Sigmoid colon (tissue), 6 donors: ENCODE measurements at regions not wholly inside any gene's neighbourhood (a gene's known extent, or its start where the extent isn't known, plus 50 kb on each side); places are given as distances from the start of the nearest gene placed in this dataset.
"Not testable (repeated sequence)": the region's sequence is repeated elsewhere in the genome, so short reads cannot be mapped to it uniquely, and the experiment has no call there.

ENCODE experiments used
- DNase-seq: peaks from one replicate; pipeline ENCODE4 v3.0.0-alpha.2; 2019
- H3K27ac ChIP-seq, 4 donors: fragments of 200-600 bp; sonication (generic); one replicate each; pipeline ENCODE4 v1.5.1; 2016 to 2019; ENCODE audit warnings: mild to moderate bottlenecking in 1 of 4
- H3K27me3 ChIP-seq, 3 donors: fragments of 200-600 bp; sonication (generic); one replicate each; pipeline ENCODE4 v1.5.1; 2019; ENCODE audit warnings: mild to moderate bottlenecking in 1 of 3
- H3K36me3 ChIP-seq, 4 donors: fragments of 200-600 bp; sonication (generic); one replicate each; pipeline ENCODE4 v1.5.1; 2016 to 2019
- H3K4me1 ChIP-seq, 4 donors: fragments of 200-600 bp; sonication (generic); one replicate each; pipeline ENCODE4 v1.5.1; 2017 to 2019
- H3K4me3 ChIP-seq, 4 donors: fragments of 200-600 bp; sonication (generic); one replicate each; pipeline ENCODE4 v1.5.1; 2017 to 2019; ENCODE audit warnings: mild to moderate bottlenecking in 2 of 4, moderate library complexity in 1 of 4
- H3K9me3 ChIP-seq, 4 donors: fragments of 200-600 bp in 3 of 4; sonication (generic) in 3 of 4; one replicate each; pipeline versions ENCODE4 v1.5.1 to v1.6.1; 2013 to 2019
- CTCF ChIP-seq, 4 experiments: fragments of 450-650 bp in 3 of 4; fragments of 200-600 bp in 1 of 4; IDR thresholded peaks; one replicate each; pipeline ENCODE4 v1.5.1; 2016 to 2019; ENCODE audit warnings: antibody characterized with exemption in 4 of 4, mild to moderate bottlenecking in 3 of 4, moderate library complexity in 2 of 4
- EP300 ChIP-seq, 4 donors: sonication (generic); formaldehyde crosslinking; IDR thresholded peaks; one replicate each; pipeline ENCODE4 v1.6.1; 2017; ENCODE audit warnings: antibody characterized with exemption in 4 of 4
- POLR2A ChIP-seq, 2 donors: fragments of 450-650 bp; IDR thresholded peaks; one replicate each; pipeline ENCODE4 v1.6.1; 2016; ENCODE audit warnings: antibody characterized with exemption in 2 of 2, mild to moderate bottlenecking in 2 of 2, moderate library complexity in 2 of 2
- POLR2AphosphoS5 ChIP-seq, 4 donors: sonication (generic); formaldehyde crosslinking; IDR thresholded peaks; one replicate each; pipeline ENCODE4 v1.6.1; 2017; ENCODE audit warnings: antibody characterized with exemption in 4 of 4
- WGBS, 2 donors: extraction: QIAGEN DNeasy Blood & Tissue Kit; methylation state at CpG; one replicate each; pipeline ENCODE4 v1.1.7; 2013; 5-methylcytosine and 5-hydroxymethylcytosine counted together
- intact Hi-C: fragments of 100-400 bp; cut with DNase I; formaldehyde crosslinking; loops from one replicate; pipeline ENCODE4 v1.15.1; 2023
- donor health status: healthy with polysubstance abuse.
- donor health status: healthy.

- no peak for DNase-seq
- H3K4me3 ChIP-seq, result no peak overlapping the region
- no peaks in the 10 kb centered on the region for H3K36me3 ChIP-seq
- H3K27ac ChIP-seq, result no peak overlapping the region
- peaks cover 0 to 14% (median 0%) of the 10 kb centered on the region in 3 donors for H3K27me3 ChIP-seq
- TF ChIP-seq POLR2A (IDR thresholded peaks at IDR 0.05) (no peak), EP300 (IDR thresholded peaks at IDR 0.05) (no peak), CTCF (IDR thresholded peaks at IDR 0.05) (no peak), POLR2AphosphoS5 (IDR thresholded peaks at IDR 0.05) (no peak)
- H3K4me1 ChIP-seq, result no peaks in the 10 kb centered on the region
- WGBS, 2 donors, result 59 to 70% methylated on average over 14 of the region's 14 CpGs
- intact Hi-C loops, result no loop called here
- no peaks in the 10 kb centered on the region for H3K9me3 ChIP-seq
These were observed 261.1 kb upstream of the RNF32 start for GRCh38 chr7:156379324-156380070.

DNA sequence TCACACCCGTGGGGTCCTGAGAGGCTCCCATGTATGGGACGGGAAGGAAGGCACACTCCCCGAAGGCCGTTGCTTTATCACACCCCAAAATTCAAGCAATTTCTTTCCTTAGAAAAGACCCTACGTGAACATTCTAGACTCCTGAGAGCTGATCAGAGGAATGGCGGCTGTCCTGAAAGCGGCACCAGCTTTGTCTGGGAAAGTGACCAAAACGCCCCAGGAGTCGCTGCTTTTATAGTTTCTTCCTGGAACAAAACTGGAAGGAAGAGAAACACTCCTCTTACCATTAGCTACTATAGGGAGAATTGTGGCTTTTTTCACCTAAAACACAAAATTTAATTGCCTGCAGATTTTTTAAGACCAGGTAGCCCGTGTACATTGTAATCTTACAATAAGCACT, 261.8 kb upstream of the RNF32 start:
- intact Hi-C loops, result no loop called here
- Histone ChIP-seq H3K27ac (no peak overlapping the region), H3K4me1 (no peaks in the 10 kb centered on the region), H3K27me3 (peaks cover 0 to 14% (median 0%) of the 10 kb centered on the region in 3 donors), H3K9me3 (no peaks in the 10 kb centered on the region), H3K36me3 (no peaks in the 10 kb centered on the region), H3K4me3 (no peak overlapping the region)
- no peak for DNase-seq
- WGBS, 2 donors, result 80 to 87% methylated on average over 10 of the region's 10 CpGs
- TF ChIP-seq CTCF (IDR thresholded peaks at IDR 0.05), result no peak
- TF ChIP-seq POLR2A (IDR thresholded peaks at IDR 0.05), result no peak
- TF ChIP-seq POLR2AphosphoS5 (IDR thresholded peaks at IDR 0.05), result no peak
- TF ChIP-seq EP300 (IDR thresholded peaks at IDR 0.05), result no peak

DNA sequence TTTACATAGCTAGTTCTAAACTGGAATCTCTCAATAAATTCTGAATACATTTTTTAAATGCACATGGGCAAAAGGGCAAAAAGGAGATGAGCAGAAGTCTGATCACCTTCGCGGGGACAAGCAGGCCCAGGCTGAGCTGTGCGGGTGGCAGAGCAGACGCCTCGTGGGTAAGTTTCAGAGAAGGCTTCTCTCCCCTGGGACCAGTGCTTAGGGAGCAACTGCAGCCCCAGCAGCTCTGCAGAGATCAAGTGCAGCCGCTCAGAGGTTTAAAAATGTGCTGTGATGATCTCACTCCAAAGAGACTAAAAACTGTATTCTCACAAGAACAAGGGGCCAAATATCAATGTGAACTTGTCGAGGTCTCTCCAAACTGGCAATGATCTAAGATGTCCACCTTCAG, 264.3 kb upstream of the RNF32 start:
- Histone ChIP-seq H3K4me1 (no peaks in the 10 kb centered on the region), H3K9me3 (peaks cover 0 to 1% (median 0%) of the 10 kb centered on the region in 4 donors), H3K36me3 (no peaks in the 10 kb centered on the region), H3K27ac (no peak overlapping the region), H3K27me3 (peaks cover 0 to 14% (median 0%) of the 10 kb centered on the region in 3 donors), H3K4me3 (no peak overlapping the region)
- 75 to 91% methylated on average over 7 of the region's 7 CpGs for WGBS, 2 donors
- no peak for TF ChIP-seq POLR2AphosphoS5 (IDR thresholded peaks at IDR 0.05)
- intact Hi-C loops, result no loop called here
- no peak for DNase-seq

GRCh38 chr7:156374335-156374734, 266.2 kb upstream of the RNF32 start:
- H3K27me3 ChIP-seq, result no peaks in the 10 kb centered on the region
- no peak overlapping the region for H3K4me3 ChIP-seq
- no peaks in the 10 kb centered on the region for H3K4me1 ChIP-seq
- WGBS, 2 donors, result 89 to 95% methylated on average over 4 of the region's 4 CpGs
- peaks cover 0 to 4% (median 0%) of the 10 kb centered on the region in 4 donors for H3K9me3 ChIP-seq
- intact Hi-C loops, result no loop called here
- TF ChIP-seq POLR2AphosphoS5 (IDR thresholded peaks at IDR 0.05) (no peak), CTCF (IDR thresholded peaks at IDR 0.05) (no peak), POLR2A (IDR thresholded peaks at IDR 0.05) (no peak), EP300 (IDR thresholded peaks at IDR 0.05) (no peak)
- H3K36me3 ChIP-seq, result no peaks in the 10 kb centered on the region
- H3K27ac ChIP-seq, result no peak overlapping the region
- DNase-seq, result no peak

GRCh38 chr7:156369929-156370328, 270.6 kb upstream of the RNF32 start:
- H3K27me3 ChIP-seq, H3K27ac ChIP-seq, H3K4me1 ChIP-seq, H3K9me3 ChIP-seq, DNase-seq, intact Hi-C loops, H3K4me3 ChIP-seq, H3K36me3 ChIP-seq: not testable (repeated sequence)
- 82 to 91% methylated on average over 6 of the region's 6 CpGs for WGBS, 2 donors
